AG04449 (cell line): ENCODE measurements at regions not wholly inside any gene's neighbourhood (a gene's known extent, or its start where the extent isn't known, plus 50 kb on each side); places are given as distances from the start of the nearest gene placed in this dataset.

ENCODE experiments used
- CTCF ChIA-PET: fragments of 350-600 bp; formaldehyde crosslinking; extraction: SDS; loops from one replicate; lab custom pipeline; 2021; ENCODE audit warnings: antibody characterized with exemption; lab: Yijun Ruan, JAX
- POLR2A ChIA-PET: fragments of 400-600, 350-600 bp; formaldehyde crosslinking; extraction: SDS; loops from one replicate; lab custom pipeline; 2020; ENCODE audit warnings: antibody characterized with exemption, inconsistent platforms; lab: Yijun Ruan, JAX
- DNase-seq: peaks from one replicate; pipeline ENCODE4 v3.0.0-alpha.2; 2010; ENCODE audit warnings: low read depth, low spot score
- H3K4me3 ChIP-seq: 2 replicates; pipeline ENCODE4 v1.5.1; 2011; ENCODE audit warnings: low read depth, mild to moderate bottlenecking, control low read depth, low read length
- CTCF ChIP-seq: IDR thresholded peaks from one replicate; pipeline ENCODE4 v1.5.1; 2011; ENCODE audit warnings: mild to moderate bottlenecking, moderate library complexity, low read length, control low read depth, inconsistent platforms; ENCODE audit not compliant: insufficient read depth; ENCODE audit errors: missing control alignments

- no peak overlapping the region for H3K4me3 ChIP-seq
- ChIA-PET POLR2A (no interaction called here), CTCF (no interaction called here)
- TF ChIP-seq CTCF = no peak
- no peak for DNase-seq
These were observed 208.8 kb downstream of the DLL1 start for GRCh38 chr6:170082067-170082466.

- no peak for DNase-seq
- POLR2A ChIA-PET = no interaction called here
- TF ChIP-seq CTCF = no peak
- CTCF ChIA-PET = no interaction called here
- no peak overlapping the region for H3K4me3 ChIP-seq
These were observed 209.3 kb downstream of the DLL1 start for GRCh38 chr6:170081556-170081955.

GRCh38 chr6:170080828-170081371 is 210.0 kb downstream of the DLL1 start:
- POLR2A ChIA-PET = no interaction called here
- no peak for TF ChIP-seq CTCF
- no peak overlapping the region for H3K4me3 ChIP-seq
- DNase-seq = no peak
- CTCF ChIA-PET = no interaction called here

- TF ChIP-seq CTCF = no peak
- no peak overlapping the region for H3K4me3 ChIP-seq
- ChIA-PET POLR2A (no interaction called here), CTCF (no interaction called here)
- DNase-seq = no peak
These were observed 210.6 kb downstream of the DLL1 start for GRCh38 chr6:170080169-170080827.

- no peak for TF ChIP-seq CTCF
- no peak for DNase-seq
- no peak overlapping the region for H3K4me3 ChIP-seq
- ChIA-PET POLR2A (no interaction called here), CTCF (no interaction called here)
These were observed 214.3 kb downstream of the DLL1 start for GRCh38 chr6:170076466-170077165.

- H3K4me3 ChIP-seq = no peak overlapping the region
- TF ChIP-seq CTCF = no peak
- ChIA-PET POLR2A (no interaction called here), CTCF (no interaction called here)
- DNase-seq = no peak
These were observed 215.1 kb downstream of the DLL1 start for GRCh38 chr6:170075659-170076223.
